GM23248 (cell line): ENCODE measurements at regions not wholly inside any gene's neighbourhood (a gene's known extent, or its start where the extent isn't known, plus 50 kb on each side); places are given as distances from the start of the nearest gene placed in this dataset.

Source experiments
- DNase-seq: peaks from one replicate; pipeline ENCODE4 v3.0.0-alpha.2; 2015
- H2AFZ ChIP-seq: fragments of 200-600 bp; sonication (generic); 2 replicates; pipeline ENCODE4 v1.6.1; 2016; ENCODE audit warnings: antibody characterized with exemption
- H3F3A ChIP-seq: fragments of 200-600 bp; sonication (generic); 2 replicates; pipeline ENCODE4 v1.6.1; 2016; ENCODE audit warnings: mild to moderate bottlenecking, antibody characterized with exemption, mixed run types; ENCODE audit not compliant: insufficient read depth
- H3K27ac ChIP-seq: fragments of 200-600 bp; sonication (generic); 2 replicates; pipeline ENCODE4 v1.5.1; 2016; ENCODE audit warnings: mild to moderate bottlenecking
- H3K27me3 ChIP-seq: fragments of 200-600 bp; sonication (generic); replicated peaks from 2 replicates; pipeline ENCODE4 v1.6.1; 2016; ENCODE audit warnings: mild to moderate bottlenecking; ENCODE audit not compliant: insufficient read depth
- H3K36me3 ChIP-seq: fragments of 200-600 bp; sonication (generic); 2 replicates; pipeline ENCODE4 v1.6.1; 2016; ENCODE audit warnings: low read depth, mild to moderate bottlenecking
- H3K4me1 ChIP-seq: fragments of 200-600 bp; sonication (generic); 2 replicates; pipeline ENCODE4 v1.6.1; 2016; ENCODE audit warnings: mild to moderate bottlenecking; ENCODE audit not compliant: insufficient read depth
- H3K4me2 ChIP-seq: fragments of 200-600 bp; sonication (generic); one replicate; pipeline ENCODE4 v1.6.1; 2016; ENCODE audit warnings: mild to moderate bottlenecking; ENCODE audit not compliant: unreplicated experiment
- H3K4me3 ChIP-seq: fragments of 200-600 bp; sonication (generic); 2 replicates; pipeline ENCODE4 v1.5.1; 2016; ENCODE audit warnings: mild to moderate bottlenecking
- H3K79me2 ChIP-seq: fragments of 200-600 bp; sonication (generic); 2 replicates; pipeline ENCODE4 v1.6.1; 2016; ENCODE audit warnings: mild to moderate bottlenecking; ENCODE audit not compliant: insufficient read depth
- H3K9ac ChIP-seq: fragments of 200-600 bp; sonication (generic); 2 replicates; pipeline ENCODE4 v1.6.1; 2016; ENCODE audit warnings: mild to moderate bottlenecking
- H3K9me2 ChIP-seq: fragments of 200-600 bp; sonication (generic); 2 replicates; pipeline ENCODE4 v1.6.1; 2016; ENCODE audit warnings: mixed run types, mild to moderate bottlenecking, moderate library complexity; ENCODE audit not compliant: insufficient read depth
- H3K9me3 ChIP-seq: fragments of 200-600 bp; sonication (generic); one replicate; pipeline ENCODE4 v1.6.1; 2017; ENCODE audit warnings: low read depth
- H4K20me1 ChIP-seq: fragments of 200-600 bp; sonication (generic); 2 replicates; pipeline ENCODE4 v1.6.0; 2016; ENCODE audit not compliant: insufficient read depth
- EZH2 ChIP-seq: fragments of 200-600 bp; sonication (generic); IDR thresholded peaks from 2 replicates; pipeline ENCODE4 v1.6.1; 2018; ENCODE audit warnings: antibody characterized with exemption, mild to moderate bottlenecking; ENCODE audit not compliant: insufficient read depth, poor library complexity, severe bottlenecking
- EZH2phosphoT487 ChIP-seq: fragments of 200-600 bp; sonication (generic); IDR thresholded peaks from 2 replicates; pipeline ENCODE4 v1.6.1; 2018; ENCODE audit warnings: antibody characterized with exemption, moderate library complexity, mild to moderate bottlenecking, low read depth; ENCODE audit not compliant: insufficient read depth
- WGBS, 2 experiments: methylation state at CpG; one replicate each; pipeline ENCODE4 v1.1.6; 2015 to 2017; ENCODE audit warnings: low lambda C conversion rate in 2 of 2, low coverage in 1 of 2; ENCODE audit errors: missing lambda C conversion rate in 2 of 2; 5-methylcytosine and 5-hydroxymethylcytosine counted together
- in situ Hi-C: fragments of 300-500 bp; cut with MboI; formaldehyde crosslinking; loops from 2 replicates; pipeline ENCODE4 v1.15.0; 2020

DNA sequence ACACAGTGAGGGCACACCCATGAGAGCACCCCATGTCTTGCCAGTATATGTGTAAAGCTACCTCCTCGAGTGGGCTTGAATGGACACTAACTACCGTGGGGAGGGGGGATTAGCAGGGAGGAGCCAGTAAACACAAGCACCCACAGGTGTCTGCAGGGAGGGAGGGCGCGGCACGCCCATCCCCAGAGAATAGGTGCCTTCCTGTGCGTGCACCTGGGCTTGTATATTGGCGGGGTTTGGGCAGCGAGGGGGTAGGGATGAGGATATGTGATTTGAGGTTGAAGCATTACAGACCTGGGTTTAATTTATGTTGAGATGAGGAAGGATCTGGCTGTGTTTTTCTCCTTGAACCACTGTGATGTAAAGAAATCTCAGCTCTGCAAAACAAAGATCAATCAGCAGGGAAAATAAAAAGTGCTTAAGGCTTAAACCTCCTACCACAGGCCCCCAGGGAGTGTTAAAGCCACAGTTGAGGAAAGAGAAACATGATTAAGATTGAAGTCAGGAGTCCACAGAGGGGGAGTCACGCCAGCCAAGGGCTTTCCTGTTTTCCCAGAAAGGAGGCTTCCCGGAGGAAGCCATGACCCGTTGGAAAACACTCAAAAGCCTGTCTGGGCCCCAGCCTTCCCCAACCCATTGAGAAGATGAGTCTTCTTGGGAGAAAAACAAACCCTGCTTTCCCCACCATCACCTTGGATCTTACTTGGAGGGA is 80.0 kb downstream of the CAMK2N1 start:
- WGBS, 2 experiments, result 16 to 17% methylated on average over 11 of the region's 11 CpGs
- Histone ChIP-seq H3K79me2 (no peaks in the 10 kb centered on the region), H3K27me3 (peaks cover 11% of the 10 kb centered on the region; the same call in 1 of the 2 replicates), H2AFZ (0 out of 2 replicates have a peak overlapping the region, but pooled peaks have one; percentile 11), H3K36me3 (no peaks in the 10 kb centered on the region), H3K4me1 (peaks cover 20% of the 10 kb centered on the region), H4K20me1 (no peaks in the 10 kb centered on the region), H3F3A (peaks cover 14% of the 10 kb centered on the region; the same call in 1 of the 2 replicates), H3K27ac (no peak overlapping the region), H3K9ac (no peak overlapping the region), H3K9me2 (no peaks in the 10 kb centered on the region), H3K4me3 (no peak overlapping the region), H3K9me3 (no peaks in the 10 kb centered on the region), H3K4me2 (peak overlapping the region; percentile 38)
- DNase-seq, result peak; percentile 78
- in situ Hi-C loops, result no loop called here
- TF ChIP-seq EZH2, result no peak
- peak; percentile 92 for TF ChIP-seq EZH2phosphoT487

GRCh38 chr1:20405051-20405754 is 80.8 kb downstream of the CAMK2N1 start:
- Histone ChIP-seq H3K4me3 (no peak overlapping the region), H3K4me1 (peaks cover 13% of the 10 kb centered on the region), H3K27me3 (peaks cover 14% of the 10 kb centered on the region; the same call in 1 of the 2 replicates), H2AFZ (no peak overlapping the region), H3K9me3 (no peaks in the 10 kb centered on the region), H3K4me2 (no peak overlapping the region), H4K20me1 (no peaks in the 10 kb centered on the region), H3K9me2 (no peaks in the 10 kb centered on the region), H3K9ac (no peak overlapping the region), H3K27ac (no peak overlapping the region), H3K36me3 (no peaks in the 10 kb centered on the region), H3F3A (peaks cover 6% of the 10 kb centered on the region; the same call in 1 of the 2 replicates), H3K79me2 (no peaks in the 10 kb centered on the region)
- in situ Hi-C loops, result no loop called here
- DNase-seq, result no peak
- TF ChIP-seq EZH2phosphoT487 (no peak), EZH2 (no peak)
- WGBS, 2 experiments, result 63 to 65% methylated on average over 13 of the region's 13 CpGs
